Heart left ventricle (tissue), 13 donors: ENCODE measurements at regions not wholly inside any gene's neighbourhood (a gene's known extent, or its start where the extent isn't known, plus 50 kb on each side); places are given as distances from the start of the nearest gene placed in this dataset.

ENCODE experiments used
- POLR2A ChIP-seq, 2 donors: fragments of 450-650 bp; IDR thresholded peaks; one replicate each; pipeline ENCODE4 v1.6.1; 2017; ENCODE audit warnings: antibody characterized with exemption in 2 of 2, mild to moderate bottlenecking in 2 of 2, moderate library complexity in 2 of 2
- TF ChIP-seq, protein P1 (sequence below), 12 donors: fragments of 200-600 bp; sonication (generic) in 4 of 12; IDR thresholded peaks; one replicate each; pipeline versions ENCODE4 v1.5.0 to v1.8.0; 2018 to 2022; ENCODE audit warnings: antibody characterized with exemption in 12 of 12, mild to moderate bottlenecking in 5 of 12
- donor health status: ischemic (EF 13 %, LVEDD 7.1; RV severe dilation, severe dysfunction).
- donor health status: DM: no; HTN: yes; CAD: no.
- donor health status: DM: no; HTN: no; CAD: no.
- donor health status: ischemic (EF 25% LVEDD 6.9; RV normal size, moderate dysfunction).
- donor health status: ischemic (EF 25% LVEDD 5.7; RV mildly dilated, moderate dysfunction).
- donor health status: ischemic (EF 35%, LVEDD 5.7; RV mildly dilated, moderate dysfunction).
- donor health status: nonischemic (EF 11% LVEDD 7.7; RV severe dilation, severe dysfunction).
- donor health status: DM: yes; HTN: yes; CAD: no.
- donor health status: PGD.
- donor health status: ischemic (EF 29% LVEDD 5.4; RV normal size, mild dysfunction).
- donor health status: nonischemic (EF 23%, LVEDD 6.1; RV moderate dilation, normal function).

DNA sequence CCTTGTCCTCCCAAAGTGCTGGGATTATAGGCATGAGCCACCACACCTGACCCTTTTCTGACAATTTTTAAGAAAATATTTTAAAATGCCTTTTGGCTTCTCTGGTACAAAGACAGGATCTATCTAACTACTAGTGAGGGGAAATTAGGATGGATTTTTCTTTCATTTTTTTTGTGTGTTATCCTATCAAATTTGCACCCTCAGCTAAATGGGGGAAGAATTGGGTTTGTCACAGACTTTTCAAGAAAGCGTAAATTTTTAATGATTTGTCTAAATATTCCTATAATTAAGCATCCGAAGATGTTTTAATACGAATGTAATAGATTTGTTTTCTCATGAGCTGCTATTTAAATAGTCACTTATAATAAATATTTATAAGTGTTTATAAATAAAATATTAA is 340.0 kb upstream of the ETAA1 start:
- TF ChIP-seq, protein P1, sequence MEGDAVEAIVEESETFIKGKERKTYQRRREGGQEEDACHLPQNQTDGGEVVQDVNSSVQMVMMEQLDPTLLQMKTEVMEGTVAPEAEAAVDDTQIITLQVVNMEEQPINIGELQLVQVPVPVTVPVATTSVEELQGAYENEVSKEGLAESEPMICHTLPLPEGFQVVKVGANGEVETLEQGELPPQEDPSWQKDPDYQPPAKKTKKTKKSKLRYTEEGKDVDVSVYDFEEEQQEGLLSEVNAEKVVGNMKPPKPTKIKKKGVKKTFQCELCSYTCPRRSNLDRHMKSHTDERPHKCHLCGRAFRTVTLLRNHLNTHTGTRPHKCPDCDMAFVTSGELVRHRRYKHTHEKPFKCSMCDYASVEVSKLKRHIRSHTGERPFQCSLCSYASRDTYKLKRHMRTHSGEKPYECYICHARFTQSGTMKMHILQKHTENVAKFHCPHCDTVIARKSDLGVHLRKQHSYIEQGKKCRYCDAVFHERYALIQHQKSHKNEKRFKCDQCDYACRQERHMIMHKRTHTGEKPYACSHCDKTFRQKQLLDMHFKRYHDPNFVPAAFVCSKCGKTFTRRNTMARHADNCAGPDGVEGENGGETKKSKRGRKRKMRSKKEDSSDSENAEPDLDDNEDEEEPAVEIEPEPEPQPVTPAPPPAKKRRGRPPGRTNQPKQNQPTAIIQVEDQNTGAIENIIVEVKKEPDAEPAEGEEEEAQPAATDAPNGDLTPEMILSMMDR (IDR thresholded peaks at IDR 0.05) = no peak
- no peak for TF ChIP-seq POLR2A (IDR thresholded peaks at IDR 0.05)
